RWPE1 (cell line): ENCODE measurements at regions not wholly inside any gene's neighbourhood (a gene's known extent, or its start where the extent isn't known, plus 50 kb on each side); places are given as distances from the start of the nearest gene placed in this dataset.

ENCODE experiments used
- CTCF ChIA-PET: fragments of 350-600 bp; sonication (Branson Sonifier 250); formaldehyde crosslinking; extraction: SDS; loops from one replicate; lab custom pipeline; 2021; lab: Yijun Ruan, JAX
- POLR2A ChIA-PET: fragments of 400-600 bp; formaldehyde crosslinking; extraction: SDS; loops from one replicate; lab custom pipeline; 2020; ENCODE audit warnings: antibody characterized with exemption; ENCODE audit not compliant: low non-redundant PET; lab: Yijun Ruan, JAX
- DNase-seq: peaks from one replicate; pipeline ENCODE4 v3.0.0; 2012; ENCODE audit warnings: low spot score
- H3K27ac ChIP-seq: fragments of 450-650 bp; 2 replicates; pipeline ENCODE4 v1.5.1; 2017
- TF ChIP-seq, protein P1 (sequence below): fragments of 450-650 bp; conservative IDR thresholded peaks from 2 replicates; pipeline ENCODE4 v1.5.1; 2017; ENCODE audit warnings: low read depth, mild to moderate bottlenecking

DNA sequence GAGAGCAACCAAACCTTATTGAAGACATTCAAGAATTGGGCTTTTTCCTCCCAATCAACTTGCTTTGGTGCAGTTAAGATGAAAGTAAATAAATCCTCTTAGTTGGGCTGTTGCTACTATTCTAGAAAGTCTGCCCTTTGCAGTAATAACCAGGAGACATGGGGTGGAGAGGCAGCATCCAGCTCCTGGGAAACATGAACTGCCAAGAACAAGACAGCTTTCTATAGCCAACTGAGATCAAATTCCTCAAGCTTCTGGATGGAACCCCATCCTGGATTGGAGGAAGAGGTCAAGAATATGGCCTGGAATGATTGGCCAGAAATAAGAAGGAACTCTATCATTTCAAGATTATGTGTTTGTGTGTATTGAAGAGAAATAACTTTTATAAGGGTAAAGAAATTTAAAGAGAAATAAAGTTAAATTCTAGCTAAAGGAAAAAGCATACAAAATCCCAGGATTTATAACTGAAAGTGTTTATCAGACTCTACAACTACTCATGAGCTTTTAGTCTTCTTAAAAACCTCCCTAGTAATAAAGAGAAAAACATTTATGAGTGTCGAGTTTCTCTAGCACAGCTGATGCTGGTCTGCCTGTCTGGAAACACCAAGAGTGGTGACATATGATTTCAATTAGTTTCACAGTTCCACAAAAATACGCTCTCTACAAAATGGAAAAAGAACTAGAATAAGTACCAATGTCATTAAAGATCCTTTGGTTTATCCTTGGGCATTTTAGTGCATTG, 70.1 kb upstream of the COL1A2 start:
- ChIA-PET POLR2A (no interaction called here), CTCF (interaction anchor here (0.6 to 0.8 kb wide), 4 partner anchors 11 to 396 kb away, joined by 3 to 5 read pairs (median 4); no protein-coding TSS in a partner anchor)
- TF ChIP-seq, protein P1, sequence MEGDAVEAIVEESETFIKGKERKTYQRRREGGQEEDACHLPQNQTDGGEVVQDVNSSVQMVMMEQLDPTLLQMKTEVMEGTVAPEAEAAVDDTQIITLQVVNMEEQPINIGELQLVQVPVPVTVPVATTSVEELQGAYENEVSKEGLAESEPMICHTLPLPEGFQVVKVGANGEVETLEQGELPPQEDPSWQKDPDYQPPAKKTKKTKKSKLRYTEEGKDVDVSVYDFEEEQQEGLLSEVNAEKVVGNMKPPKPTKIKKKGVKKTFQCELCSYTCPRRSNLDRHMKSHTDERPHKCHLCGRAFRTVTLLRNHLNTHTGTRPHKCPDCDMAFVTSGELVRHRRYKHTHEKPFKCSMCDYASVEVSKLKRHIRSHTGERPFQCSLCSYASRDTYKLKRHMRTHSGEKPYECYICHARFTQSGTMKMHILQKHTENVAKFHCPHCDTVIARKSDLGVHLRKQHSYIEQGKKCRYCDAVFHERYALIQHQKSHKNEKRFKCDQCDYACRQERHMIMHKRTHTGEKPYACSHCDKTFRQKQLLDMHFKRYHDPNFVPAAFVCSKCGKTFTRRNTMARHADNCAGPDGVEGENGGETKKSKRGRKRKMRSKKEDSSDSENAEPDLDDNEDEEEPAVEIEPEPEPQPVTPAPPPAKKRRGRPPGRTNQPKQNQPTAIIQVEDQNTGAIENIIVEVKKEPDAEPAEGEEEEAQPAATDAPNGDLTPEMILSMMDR, result no peak
- H3K27ac ChIP-seq, result no peak overlapping the region
- DNase-seq, result no peak

DNA sequence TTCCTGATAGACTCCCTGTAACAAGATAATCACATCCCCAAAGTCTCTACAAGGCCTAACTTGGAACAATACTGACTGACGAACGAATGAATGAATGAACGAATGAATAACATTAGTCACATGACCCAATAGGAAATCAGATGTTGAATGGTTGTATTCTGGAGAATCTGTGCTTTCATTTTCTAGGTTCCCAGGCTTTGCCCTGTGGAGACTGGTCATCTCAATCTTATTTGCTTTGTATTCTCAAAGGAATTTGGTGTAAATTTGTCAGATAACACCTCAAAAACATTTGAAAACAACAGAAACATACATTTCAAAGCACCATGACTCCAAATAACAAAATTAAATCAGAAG, 69.6 kb upstream of the COL1A2 start:
- POLR2A ChIA-PET, result no interaction called here
- TF ChIP-seq, protein P1, result no peak
- no peak overlapping the region for H3K27ac ChIP-seq
- no peak for DNase-seq
- CTCF ChIA-PET, result interaction anchor here (0.6 kb wide), 1 partner anchor 396 kb away, joined by 5 read pairs; no protein-coding TSS in a partner anchor

DNA sequence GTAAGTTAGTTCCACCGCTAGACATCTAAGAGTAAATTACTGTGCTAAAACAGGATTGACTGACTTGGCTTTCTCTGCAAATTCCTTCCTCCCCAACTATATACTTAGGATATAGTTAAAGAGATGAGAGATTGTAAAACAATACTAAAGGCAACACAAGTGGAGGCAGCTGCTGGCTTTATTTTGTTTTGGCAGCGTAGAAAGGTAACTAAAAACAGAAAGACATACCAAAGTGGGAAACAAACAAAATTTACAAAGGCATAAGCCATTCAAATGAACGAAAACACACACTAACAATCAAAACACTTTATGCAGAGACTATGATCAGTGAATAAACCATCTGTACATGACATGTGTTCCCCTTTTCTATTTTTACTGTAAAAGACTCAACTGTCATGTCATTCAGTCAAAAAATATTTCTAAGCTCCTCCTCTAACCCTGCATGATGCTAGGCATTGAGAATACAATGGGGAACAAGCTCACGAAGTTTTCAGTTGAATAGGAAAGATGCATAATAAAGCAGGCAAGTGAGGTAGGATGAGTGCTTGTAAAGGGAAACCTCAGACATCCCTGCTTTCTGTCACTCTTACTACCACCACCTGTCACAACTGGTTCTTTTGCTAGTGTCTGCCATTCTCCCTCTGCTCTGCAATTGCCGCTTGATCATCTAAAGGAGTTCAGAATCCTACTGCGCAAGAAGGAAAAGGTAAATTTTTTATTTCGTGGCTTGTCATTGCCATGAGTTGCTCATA, 64.2 kb upstream of the COL1A2 start:
- POLR2A ChIA-PET, result no interaction called here

DNA sequence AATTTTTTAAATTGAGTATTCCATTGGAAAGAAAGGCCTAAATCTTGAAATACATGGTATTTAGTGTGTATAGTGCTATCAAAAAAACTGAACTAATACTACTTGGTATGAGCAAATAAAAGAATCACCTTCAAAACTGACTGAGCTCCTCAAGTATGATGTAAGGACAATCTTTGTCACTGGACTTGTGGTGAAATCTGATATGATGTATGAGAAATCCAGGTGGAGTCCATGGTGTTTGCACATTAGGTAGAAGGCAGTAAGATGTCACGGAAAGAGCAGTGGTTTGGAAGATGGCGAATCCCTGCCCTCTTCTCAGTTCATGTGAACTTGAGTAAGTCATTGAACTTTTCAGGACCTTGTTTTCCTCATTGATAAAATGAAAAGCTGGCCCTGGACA, 62.1 kb upstream of the COL1A2 start:
- TF ChIP-seq, protein P1, result no peak
- no peak overlapping the region for H3K27ac ChIP-seq
- ChIA-PET POLR2A (no interaction called here), CTCF (no interaction called here)
- DNase-seq, result no peak

More for the DNA sequence above, 64.2 kb upstream of the COL1A2 start:
- no peak overlapping the region for H3K27ac ChIP-seq
- TF ChIP-seq, protein P1, result no peak
- CTCF ChIA-PET, result interaction anchor here (0.7 kb wide), 1 partner anchor 1464 kb away, joined by 3 read pairs; no protein-coding TSS in a partner anchor
- DNase-seq, result no peak

DNA sequence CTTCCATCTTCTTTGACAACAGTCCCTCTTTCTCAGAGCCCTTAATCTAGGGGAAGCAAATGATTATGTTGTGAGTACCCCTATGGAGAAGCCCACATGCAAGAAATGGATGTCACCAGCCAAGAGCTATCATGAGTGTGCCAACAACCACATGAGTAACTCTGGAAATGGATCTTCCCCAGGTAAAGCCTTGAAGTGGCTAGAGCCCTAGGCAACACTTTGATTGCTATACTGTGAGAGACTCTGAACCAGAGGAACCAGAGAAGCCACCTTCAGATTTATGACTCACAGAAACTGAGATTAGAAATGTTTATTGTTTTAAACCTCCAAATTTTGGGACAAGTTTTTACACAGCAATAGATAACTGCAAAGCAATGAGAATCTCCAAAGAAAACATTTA, 60.9 kb upstream of the COL1A2 start:
- ChIA-PET POLR2A (no interaction called here), CTCF (no interaction called here)
- TF ChIP-seq, protein P1, result no peak
- DNase-seq, result no peak
- H3K27ac ChIP-seq, result no peak overlapping the region

DNA sequence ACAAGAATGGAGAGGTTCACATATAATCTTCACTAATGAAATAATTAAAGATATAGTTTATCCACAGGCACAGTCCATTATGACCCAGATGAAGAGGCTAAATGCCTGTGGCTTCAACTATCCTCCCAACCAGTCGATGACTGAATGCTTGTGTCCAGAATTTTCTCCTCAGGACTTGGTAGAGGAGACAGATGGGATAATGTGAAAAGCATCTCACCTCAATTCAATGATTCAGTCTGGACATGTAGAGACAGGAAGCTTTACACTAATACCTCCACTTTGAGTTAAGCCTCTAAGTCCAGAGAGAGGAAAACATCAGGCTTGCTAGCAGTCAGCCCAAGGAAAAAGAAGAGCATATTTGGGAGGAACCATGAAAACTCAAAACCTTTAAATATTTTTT, 59.1 kb upstream of the COL1A2 start:
- DNase-seq, result peak; percentile 72
- ChIA-PET POLR2A (no interaction called here), CTCF (no interaction called here)
- H3K27ac ChIP-seq, result no peak overlapping the region
- TF ChIP-seq, protein P1, result no peak
